NCI-H446 (cell line): ENCODE measurements at regions not wholly inside any gene's neighbourhood (a gene's known extent, or its start where the extent isn't known, plus 50 kb on each side); places are given as distances from the start of the nearest gene placed in this dataset.
A peak's percentile ranks its signal among the peaks of the same experiment; 100 is the strongest.
"Not testable (repeated sequence)": the region's sequence is repeated elsewhere in the genome, so short reads cannot be mapped to it uniquely, and the experiment has no call there.

ENCODE experiments used
- DNase-seq, 2 experiments: peaks; one replicate each; lab custom pipeline; 2025; lab: John Stamatoyannopoulos, UW

GRCh38 chr2:184338771-184339170 lies 259.6 kb upstream of the ZNF804A start:
- DNase-seq, result no peak

GRCh38 chr2:184339966-184340365 lies 258.4 kb upstream of the ZNF804A start:
- DNase-seq, result no peak

GRCh38 chr2:184346338-184346862 lies 251.9 kb upstream of the ZNF804A start:
- no peak for DNase-seq

- DNase-seq, result no peak
Measured at GRCh38 chr2:184351126-184351525, 247.2 kb upstream of the ZNF804A start.

GRCh38 chr2:184357033-184357432 lies 241.3 kb upstream of the ZNF804A start:
- DNase-seq, result no peak

GRCh38 chr2:184359379-184359778 lies 238.9 kb upstream of the ZNF804A start:
- no peak for DNase-seq

- DNase-seq, result no peak
Measured at GRCh38 chr2:184363213-184363612, 235.1 kb upstream of the ZNF804A start.

- DNase-seq, result no peak
Measured at GRCh38 chr2:184367211-184367610, 231.1 kb upstream of the ZNF804A start.

- DNase-seq, result no peak
Measured at GRCh38 chr2:184369307-184369706, 229.0 kb upstream of the ZNF804A start.

- DNase-seq, result no peak
Measured at GRCh38 chr2:184370954-184371353, 227.4 kb upstream of the ZNF804A start.

- DNase-seq, result no peak
Measured at GRCh38 chr2:184371641-184372040, 226.7 kb upstream of the ZNF804A start.

- DNase-seq, result no peak
Measured at GRCh38 chr2:184372484-184372883, 225.8 kb upstream of the ZNF804A start.

- DNase-seq, result peak; percentile 25 to 51
Measured at GRCh38 chr2:184394642-184395041, 203.7 kb upstream of the ZNF804A start.

- DNase-seq, result no peak
Measured at GRCh38 chr2:184402381-184402780, 195.9 kb upstream of the ZNF804A start.

GRCh38 chr2:184407041-184407630 lies 191.2 kb upstream of the ZNF804A start:
- not testable (repeated sequence) for DNase-seq

- DNase-seq, result no peak
Measured at GRCh38 chr2:184410160-184410559, 188.2 kb upstream of the ZNF804A start.

GRCh38 chr2:184413221-184413620 lies 185.1 kb upstream of the ZNF804A start:
- DNase-seq, result no peak

GRCh38 chr2:184413671-184414229 lies 184.6 kb upstream of the ZNF804A start:
- no peak for DNase-seq

GRCh38 chr2:184416146-184416913 lies 182.0 kb upstream of the ZNF804A start:
- DNase-seq, result peak; percentile 13 to 34

GRCh38 chr2:184419744-184420143 lies 178.6 kb upstream of the ZNF804A start:
- DNase-seq, result no peak

GRCh38 chr2:184421456-184421855 lies 176.9 kb upstream of the ZNF804A start:
- not testable (repeated sequence) for DNase-seq

- DNase-seq, result no peak
Measured at GRCh38 chr2:184425083-184425482, 173.2 kb upstream of the ZNF804A start.

- peak in 1 of 2 experiments; percentile 43 for DNase-seq
Measured at GRCh38 chr2:184444217-184444616, 154.1 kb upstream of the ZNF804A start.
